ENCODE measurements at regions not wholly inside any gene's neighbourhood (a gene's known extent, or its start where the extent isn't known, plus 50 kb on each side); places are given as distances from the start of the nearest gene placed in this dataset.

- no peak for TF ChIP-seq EZH2phosphoT487 (IDR thresholded peaks at IDR 0.05; ENCODE audit: insufficient read depth, low read depth)
- TF ChIP-seq EZH2 (IDR thresholded peaks at IDR 0.05; ENCODE audit: insufficient read depth, poor library complexity, severe bottlenecking) = no peak
Observed at GRCh38 chr2:20122864-20123263, 71.4 kb upstream of the LAPTM4A start.

All from GM23248 (cell line).